ELF-1 (cell line): ENCODE measurements at regions not wholly inside any gene's neighbourhood (a gene's known extent, or its start where the extent isn't known, plus 50 kb on each side); places are given as distances from the start of the nearest gene placed in this dataset.

Experiments used
- DNase-seq: peaks from one replicate; pipeline ENCODE4 v3.0.0-alpha.2; 2016; ENCODE audit warnings: low read depth, low spot score

DNA sequence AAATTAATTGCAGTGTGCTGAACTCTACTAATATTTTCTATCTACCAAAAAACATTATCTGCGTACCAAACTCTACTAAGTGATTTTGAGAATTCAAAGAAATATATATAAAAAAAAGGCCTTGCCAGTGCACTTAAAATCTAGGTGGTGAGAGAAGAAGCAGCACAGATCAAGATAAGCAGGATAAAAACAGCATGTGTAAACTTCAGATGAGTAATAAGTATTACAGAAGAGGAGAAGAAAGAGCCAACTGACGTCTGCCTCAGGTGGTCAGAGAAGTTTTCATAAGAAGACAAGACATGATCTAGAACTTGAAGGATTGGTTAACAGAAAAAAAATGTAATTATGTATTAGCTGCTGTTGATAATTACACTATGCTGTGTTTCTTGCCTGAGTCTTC lies 166.4 kb downstream of the DUSP6 start:
- DNase-seq = no peak

DNA sequence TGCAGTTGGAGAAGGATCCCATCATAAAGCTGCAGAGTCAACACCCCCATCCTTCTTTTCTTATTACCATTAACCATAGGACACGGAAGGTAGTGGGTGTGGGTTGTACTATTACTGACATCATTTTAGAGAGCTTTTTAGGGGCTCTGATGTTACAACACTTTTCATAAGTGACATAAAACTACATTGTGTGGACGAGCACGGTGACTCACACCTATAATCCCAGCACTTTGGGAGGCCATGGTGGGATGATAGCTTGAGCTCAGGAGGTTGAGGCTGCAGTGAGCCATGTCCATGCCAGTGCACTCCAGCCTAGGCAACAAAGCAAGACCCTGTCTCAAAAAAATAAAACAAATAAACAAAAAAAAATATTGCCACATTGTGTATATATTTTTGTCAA lies 167.1 kb downstream of the DUSP6 start:
- no peak for DNase-seq

- DNase-seq = no peak
Observed at GRCh38 chr12:89183985-89184435, 168.3 kb downstream of the DUSP6 start.

GRCh38 chr12:89181271-89181920 lies 170.9 kb downstream of the DUSP6 start:
- no peak for DNase-seq

- DNase-seq = no peak
Observed at GRCh38 chr12:89180496-89180895, 171.8 kb downstream of the DUSP6 start.

- DNase-seq = no peak
Observed at GRCh38 chr12:89179983-89180382, 172.3 kb downstream of the DUSP6 start.

- no peak for DNase-seq
Observed at GRCh38 chr12:89179245-89179644, 173.1 kb downstream of the DUSP6 start.

DNA sequence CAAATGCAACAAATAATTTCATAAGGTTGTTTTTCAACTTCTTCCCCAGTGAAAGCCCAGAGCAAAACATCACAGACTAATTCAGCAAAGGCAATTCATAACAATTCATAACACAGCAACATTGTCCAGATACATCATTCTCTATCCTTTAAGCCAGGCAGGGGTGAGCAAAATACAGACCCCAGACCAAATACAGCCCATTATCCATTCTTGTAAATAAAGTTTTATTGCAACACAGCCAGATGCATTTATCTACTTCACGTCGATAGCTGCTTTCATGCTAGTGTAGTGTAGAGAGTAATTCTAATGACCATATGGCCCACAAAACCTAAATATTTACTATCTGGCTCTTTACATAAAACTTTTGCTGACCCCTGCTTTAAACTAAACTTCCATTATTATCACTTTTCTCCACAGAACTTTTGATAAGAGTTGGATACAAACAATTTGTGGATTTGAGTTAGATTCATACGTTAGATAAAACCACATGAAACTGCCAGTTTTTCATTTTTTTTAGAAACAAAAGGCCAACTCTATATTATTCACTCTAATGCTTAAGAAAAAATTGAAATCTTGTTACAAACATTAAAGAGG lies 174.4 kb downstream of the DUSP6 start:
- no peak for DNase-seq

- no peak for DNase-seq
Observed at GRCh38 chr12:89176676-89177075, 175.6 kb downstream of the DUSP6 start.

- DNase-seq = no peak
Observed at GRCh38 chr12:89173678-89174077, 178.6 kb downstream of the DUSP6 start.

DNA sequence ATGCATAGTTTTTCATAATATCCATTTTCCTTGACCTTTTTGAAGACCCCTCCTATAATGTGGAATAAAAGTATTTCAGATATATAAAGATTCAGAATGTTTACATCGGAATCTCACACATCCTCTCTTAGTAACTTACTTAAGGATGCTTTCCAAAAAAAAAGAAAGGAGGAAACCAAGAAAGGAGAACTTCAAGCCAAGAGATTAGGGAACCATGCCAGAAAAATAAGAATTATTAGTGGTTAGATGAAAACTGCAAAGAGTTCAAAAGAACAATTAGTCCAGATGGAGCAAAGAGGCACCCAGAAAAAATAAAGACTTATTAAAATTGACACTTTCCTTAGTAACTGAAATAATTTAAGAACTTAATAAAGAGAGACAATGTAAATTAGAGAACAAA lies 179.2 kb downstream of the DUSP6 start:
- no peak for DNase-seq

DNA sequence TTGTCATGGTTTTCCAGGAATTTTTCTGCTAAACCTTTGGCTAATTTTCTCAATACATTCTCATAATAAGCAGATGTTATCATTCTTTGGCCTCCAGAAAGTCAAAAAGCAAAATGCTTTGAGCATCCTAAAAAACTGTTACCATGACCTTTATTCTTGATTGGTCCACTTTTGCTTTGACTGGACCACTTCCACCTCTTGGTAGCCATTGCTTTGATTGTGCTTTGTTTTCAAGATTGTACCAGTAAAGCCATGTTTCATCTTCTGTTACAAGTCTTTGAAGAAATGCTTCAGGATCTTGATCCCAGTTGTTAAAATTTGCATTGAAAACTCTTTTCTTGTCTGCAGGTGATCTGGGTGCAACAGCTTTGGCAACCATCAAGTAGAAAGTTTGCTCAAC lies 180.1 kb downstream of the DUSP6 start:
- DNase-seq = no peak

DNA sequence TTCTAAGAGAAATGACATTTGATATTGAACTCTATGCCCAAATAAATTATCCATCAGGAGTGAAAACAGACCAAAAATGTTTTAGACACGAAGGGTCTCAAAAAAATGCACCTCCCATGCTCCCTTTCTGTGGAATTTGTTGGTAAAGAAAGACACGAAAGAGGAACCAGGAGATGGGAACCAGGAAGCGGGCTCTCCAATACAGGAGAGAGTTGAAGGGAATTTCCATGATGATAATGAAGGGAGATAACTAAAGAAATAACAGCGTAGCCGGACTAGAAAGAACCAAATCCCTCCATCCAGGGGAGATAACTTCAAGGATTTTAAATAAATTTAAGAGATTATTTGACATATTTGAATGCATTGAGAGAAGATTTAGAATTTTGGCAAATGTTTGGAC lies 183.0 kb downstream of the DUSP6 start:
- no peak for DNase-seq

GRCh38 chr12:89167986-89168385 lies 184.3 kb downstream of the DUSP6 start:
- DNase-seq = no peak

- no peak for DNase-seq
Observed at GRCh38 chr12:89166525-89166934, 185.8 kb downstream of the DUSP6 start.

- no peak for DNase-seq
Observed at GRCh38 chr12:89166121-89166520, 186.2 kb downstream of the DUSP6 start.

GRCh38 chr12:89165703-89166102 lies 186.6 kb downstream of the DUSP6 start:
- no peak for DNase-seq

GRCh38 chr12:89163918-89164317 lies 188.4 kb downstream of the DUSP6 start:
- peak; percentile 4 for DNase-seq

DNA sequence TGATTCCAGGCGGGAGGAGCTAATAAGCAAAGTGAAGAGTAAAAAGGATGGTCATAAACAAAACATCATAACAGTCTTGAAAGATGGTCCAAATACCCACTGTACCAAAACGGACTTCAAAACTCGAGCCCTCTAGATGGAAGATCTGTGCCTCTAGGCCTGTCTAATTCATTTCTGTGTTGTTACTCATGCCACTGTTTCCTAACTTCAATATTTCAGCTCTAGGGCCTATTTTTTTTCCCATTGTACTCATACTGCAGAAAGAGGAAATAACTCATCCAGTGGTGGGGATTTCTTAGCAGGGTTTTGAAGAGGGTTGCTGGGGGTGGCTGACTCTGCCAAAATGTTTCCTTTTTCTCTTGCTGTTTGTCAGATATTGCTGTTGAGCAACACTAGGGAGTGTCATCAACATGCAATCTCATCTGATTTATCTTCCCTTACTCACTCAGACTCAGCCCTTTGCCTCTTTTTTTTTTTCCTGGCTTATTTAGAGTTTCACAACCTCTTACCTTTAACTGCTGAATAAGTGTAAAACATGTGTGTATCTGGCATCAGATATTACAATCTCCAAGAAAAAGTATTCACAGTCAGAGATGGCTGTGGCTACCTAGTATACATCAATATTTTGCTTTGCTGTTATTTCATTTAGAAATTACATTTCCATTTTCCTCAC lies 189.6 kb downstream of the DUSP6 start:
- no peak for DNase-seq

- DNase-seq = no peak
Observed at GRCh38 chr12:89161557-89161956, 190.7 kb downstream of the DUSP6 start.

- no peak for DNase-seq
Observed at GRCh38 chr12:89160716-89161123, 191.6 kb downstream of the DUSP6 start.

- DNase-seq = no peak
Observed at GRCh38 chr12:89157413-89157812, 194.9 kb downstream of the DUSP6 start.

GRCh38 chr12:89156862-89157262 lies 195.4 kb downstream of the DUSP6 start:
- DNase-seq = no peak
